HG02642 (cell line): ENCODE measurements at regions not wholly inside any gene's neighbourhood (a gene's known extent, or its start where the extent isn't known, plus 50 kb on each side); places are given as distances from the start of the nearest gene placed in this dataset.

ENCODE experiments used
- ATAC-seq: cut with Tn5 transposase; IDR thresholded peaks from one replicate; pipeline ENCODE4 v1.9.1; 2021; ENCODE audit warnings: mild to moderate bottlenecking; ENCODE audit not compliant: unreplicated experiment, poor library complexity

GRCh38 chr10:131424836-131425491 is 113.4 kb upstream of the TCERG1L start:
- no peak for ATAC-seq

- ATAC-seq: no peak
These were observed 114.4 kb upstream of the TCERG1L start for GRCh38 chr10:131425752-131426533.

DNA sequence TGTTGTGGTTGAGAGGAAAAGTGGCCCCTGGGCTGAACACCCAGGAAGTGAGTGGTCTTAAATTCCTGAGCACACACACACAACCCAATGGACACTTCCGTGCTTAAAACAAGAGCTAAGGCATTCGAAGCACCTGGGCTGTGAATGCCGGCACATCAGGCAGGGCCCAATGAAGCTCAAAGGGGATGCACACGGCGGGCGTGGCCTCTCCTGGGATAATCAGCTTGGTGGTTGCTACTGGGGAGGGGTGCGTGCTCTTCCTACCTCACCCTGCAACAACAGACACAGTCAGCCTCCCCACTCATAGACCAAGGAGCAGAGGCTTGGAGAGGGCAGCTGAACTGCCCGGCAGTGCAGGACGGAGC is 115.0 kb upstream of the TCERG1L start:
- ATAC-seq: no peak

DNA sequence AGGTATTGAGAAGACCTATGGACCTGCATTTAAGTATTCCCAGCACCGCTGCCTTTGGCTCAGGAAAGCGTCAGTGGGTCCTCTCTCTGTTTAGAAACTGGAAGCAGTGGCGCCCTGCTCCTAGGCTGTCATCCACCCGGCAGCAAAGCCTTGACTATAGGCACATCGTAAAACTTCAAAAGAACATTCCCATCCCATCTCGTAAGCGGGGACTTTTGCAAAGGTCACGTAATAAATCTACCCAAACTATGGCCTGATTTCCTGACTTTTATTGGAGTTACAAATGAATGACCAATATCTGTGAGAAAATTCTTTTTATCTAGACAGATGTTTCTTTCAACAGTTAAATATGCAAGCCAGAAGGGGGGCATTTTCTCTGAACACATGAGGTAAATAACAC is 115.8 kb upstream of the TCERG1L start:
- no peak for ATAC-seq

DNA sequence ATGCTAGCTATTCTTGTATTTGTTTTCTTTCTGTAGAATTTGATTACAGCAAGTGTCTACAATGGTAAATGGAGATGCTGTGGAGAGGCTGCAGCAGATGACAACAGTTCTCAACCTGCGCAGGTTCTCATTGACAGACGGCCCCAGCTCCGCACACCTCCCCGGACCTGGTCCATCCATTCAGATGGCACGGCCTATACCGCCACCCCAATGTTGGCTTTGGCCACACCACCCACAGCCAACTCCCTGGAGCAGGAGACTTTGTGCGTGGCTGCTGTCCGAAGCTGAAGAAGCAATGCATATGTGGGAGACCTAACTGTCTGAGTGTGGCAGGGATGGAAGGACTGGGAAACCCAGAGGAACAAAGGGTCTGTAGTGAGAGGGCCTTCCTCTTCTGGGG is 116.4 kb upstream of the TCERG1L start:
- no peak for ATAC-seq

DNA sequence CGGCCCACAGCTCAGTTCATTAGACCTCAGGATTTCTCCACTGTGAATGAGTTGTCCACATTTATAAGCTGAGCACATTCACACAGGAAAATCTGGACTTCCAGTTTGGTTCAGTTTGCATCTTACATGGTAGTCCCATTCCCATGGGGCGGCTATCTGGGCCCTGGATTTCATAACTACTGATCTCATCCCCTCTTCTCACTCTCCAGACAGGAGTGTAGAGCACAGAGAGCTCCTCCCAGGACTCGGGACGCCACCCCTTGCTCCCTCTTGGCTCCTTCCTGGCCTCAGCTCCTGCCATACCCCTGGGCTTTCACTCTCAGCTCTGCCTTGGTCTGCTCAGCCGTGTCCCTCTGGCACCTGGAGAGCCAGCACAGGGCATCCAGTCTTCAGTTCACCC is 117.6 kb upstream of the TCERG1L start:
- ATAC-seq: no peak

DNA sequence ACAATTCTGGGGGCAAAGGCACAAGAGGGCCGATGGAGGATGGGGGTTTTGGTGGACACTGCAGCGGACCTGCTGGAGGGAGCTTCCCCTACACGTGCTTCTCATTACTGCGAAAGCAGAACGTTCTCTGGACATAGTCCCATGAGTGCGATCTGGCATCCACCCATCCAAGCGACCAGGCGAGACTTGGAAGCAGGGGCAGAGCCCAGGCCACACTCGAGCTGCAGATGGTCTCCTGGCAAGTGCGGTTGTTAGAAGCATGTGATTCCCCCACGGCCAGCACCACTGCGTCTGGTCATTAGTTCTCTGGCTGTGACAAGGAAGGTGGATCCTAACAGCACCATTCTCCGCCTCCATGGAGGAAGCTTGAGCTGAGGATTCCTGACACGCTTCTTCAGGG is 118.4 kb upstream of the TCERG1L start:
- no peak for ATAC-seq

DNA sequence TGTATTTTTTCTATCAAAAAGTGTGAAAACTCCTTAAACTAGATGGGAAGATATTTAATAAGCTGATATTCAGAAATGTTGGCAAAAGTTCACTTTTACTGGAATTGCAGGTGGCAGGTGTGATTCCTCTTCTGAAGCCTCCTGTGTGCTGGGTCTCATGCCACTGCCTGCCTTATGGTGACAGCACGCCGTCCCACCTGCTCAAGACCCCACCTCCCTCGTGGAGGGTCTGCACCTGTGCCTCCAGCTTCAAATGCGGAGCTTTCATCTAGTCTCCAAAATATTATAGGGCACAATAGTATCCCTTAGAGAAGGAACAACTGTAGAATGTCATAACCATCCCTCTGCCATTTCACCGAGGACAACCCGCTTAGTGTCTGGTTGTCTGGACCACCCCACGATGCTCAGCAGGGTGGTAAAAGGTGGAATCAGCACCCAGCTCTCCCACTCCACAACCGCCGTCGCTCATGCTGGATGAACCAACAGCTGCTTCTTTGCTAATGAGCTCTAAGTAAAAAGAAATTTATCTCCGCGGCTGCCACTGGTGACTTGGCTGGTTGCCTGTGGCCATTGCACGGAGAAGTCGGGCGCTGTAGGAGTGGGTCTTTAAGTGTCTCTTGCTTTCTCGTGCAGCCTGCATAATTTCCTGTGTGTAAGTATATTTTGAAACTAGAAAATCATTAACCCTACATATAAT is 119.3 kb upstream of the TCERG1L start:
- no peak for ATAC-seq

GRCh38 chr10:131431533-131431932 is 120.0 kb upstream of the TCERG1L start:
- no peak for ATAC-seq

- no peak for ATAC-seq
These were observed 120.6 kb upstream of the TCERG1L start for GRCh38 chr10:131431978-131432690.

DNA sequence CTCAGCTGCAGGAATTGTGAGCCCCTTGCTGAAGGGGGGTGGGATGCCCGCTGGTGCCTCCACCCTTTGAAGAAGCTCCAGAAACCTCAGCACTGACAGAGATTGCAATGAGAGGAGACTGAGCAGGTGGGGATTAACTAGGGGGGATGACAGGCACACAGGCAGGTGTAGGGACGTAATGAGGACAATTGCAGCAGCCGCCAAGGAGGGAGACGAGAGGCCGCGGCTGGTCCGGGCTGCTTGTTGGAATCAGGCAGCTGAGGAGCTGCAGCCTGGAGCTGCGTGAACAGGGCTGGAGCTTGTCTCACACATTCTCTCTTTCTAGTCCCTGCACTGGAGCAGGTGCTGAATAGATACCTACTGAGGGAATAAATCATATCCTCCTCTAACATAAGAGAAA is 122.0 kb upstream of the TCERG1L start:
- ATAC-seq: no peak

DNA sequence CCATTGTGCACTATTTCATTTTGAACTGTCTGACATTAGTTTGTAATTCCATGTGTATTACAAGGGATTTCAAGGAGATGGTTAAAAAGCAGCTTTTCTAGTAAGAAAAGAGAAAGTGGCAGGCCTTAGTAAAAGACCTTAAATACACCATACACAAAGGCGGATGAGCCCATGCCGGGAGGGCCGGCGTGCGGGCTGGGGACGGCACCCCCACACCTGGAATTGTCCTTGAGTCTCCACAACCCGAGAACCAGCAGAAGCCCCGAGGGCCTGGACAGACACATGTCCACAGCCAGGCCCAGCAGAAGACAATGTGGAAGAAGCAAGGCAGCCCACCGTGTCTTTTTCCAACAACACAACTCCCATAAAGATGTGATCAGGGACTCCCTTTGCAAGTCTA is 123.7 kb upstream of the TCERG1L start:
- no peak for ATAC-seq

DNA sequence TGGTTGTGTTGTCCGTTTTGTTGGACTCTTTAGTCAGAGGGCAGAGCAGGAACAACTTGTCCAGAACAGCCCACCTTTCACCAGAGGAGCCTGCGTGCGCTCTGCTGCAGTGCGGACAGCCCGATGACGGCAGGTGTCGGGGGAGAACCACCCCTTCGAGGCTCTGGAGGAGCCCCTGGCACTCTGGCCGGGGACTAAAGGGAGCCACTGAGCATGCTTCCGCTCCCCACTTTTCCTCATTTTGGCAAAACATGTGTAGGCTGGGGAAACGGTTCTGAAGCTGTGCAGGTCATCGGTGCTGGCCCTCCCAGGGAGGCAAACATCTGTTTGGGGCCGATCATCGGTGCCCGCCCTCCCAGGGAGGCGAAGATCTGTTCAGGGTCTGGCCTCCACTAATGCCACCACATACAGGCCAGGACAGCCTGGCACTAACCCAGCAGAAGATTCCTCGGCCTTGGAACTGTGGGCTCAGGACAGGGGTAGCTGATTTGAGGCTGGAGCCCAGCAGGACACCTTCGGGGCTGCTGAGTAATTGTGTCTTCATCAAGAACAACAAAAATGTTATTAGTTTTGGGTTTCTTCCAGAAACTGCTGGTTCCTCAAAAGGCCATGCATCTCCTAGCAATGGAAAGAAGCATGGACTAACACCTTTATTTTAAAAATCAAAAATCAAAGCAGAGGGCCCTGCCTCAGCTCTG is 124.4 kb upstream of the TCERG1L start:
- ATAC-seq: no peak

DNA sequence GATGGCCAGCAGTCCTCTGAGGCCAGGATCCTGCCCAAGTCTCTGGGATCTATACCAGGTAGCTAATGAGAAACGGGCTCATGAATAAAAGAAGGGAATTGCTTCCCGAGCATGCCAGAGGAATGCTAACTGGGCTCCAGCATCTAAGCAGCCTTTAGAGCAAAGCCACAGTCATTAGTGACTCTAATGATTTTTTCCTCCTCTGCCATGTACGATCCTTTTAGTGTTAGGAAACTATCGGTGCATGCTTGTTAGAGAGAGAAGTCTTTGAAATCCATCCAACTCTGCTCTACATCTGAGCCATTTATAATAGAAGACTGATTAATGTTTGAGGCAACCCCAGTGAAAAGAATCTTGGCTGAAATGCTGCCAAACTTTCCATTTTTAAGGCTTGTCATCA is 124.9 kb upstream of the TCERG1L start:
- ATAC-seq: no peak

DNA sequence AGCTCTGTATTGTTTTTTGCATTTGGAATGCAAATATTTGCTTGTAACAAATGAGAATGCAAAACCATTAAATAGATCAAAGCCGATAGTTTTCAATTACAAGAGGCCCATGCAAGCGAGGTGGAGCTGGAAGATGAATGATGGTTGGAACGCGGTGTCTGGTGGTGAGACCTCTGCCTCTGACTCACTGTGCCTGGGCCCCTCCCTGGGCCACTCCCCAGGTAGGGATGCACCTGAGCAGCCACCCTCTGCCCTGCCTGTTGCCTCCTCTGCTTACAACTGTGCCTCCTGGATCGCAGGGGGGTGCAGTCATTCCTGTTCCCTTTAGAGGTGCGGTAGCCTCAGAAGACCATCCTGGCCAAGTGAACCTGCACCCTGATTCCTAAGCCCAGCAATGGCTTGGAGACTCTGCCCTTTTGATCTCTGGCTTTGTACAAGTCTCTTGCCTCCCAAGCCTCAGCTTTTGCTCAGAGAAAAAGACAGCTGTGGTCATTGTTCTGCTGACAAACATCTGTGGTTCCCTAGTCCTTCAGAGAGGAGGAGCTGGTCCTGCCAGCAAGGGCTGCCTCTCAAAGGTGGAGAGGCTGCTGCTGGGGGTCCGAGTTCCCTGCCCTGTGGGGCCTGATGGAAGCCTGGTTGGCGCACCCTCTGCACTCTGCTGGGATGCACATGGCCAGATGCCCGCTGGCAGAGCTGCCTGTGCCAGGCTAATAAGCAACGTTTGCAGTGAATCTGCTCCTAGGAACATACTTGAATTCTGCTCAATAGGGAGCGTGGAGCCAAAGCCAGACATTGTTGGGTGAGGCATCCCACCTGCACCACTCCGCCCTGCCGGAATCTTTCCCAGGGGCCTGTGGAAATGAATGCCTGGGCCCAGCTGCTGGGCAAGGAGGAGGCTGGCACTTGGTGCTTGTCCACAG is 126.3 kb upstream of the TCERG1L start:
- ATAC-seq: no peak

- ATAC-seq: no peak
These were observed 127.1 kb upstream of the TCERG1L start for GRCh38 chr10:131438665-131439064.

DNA sequence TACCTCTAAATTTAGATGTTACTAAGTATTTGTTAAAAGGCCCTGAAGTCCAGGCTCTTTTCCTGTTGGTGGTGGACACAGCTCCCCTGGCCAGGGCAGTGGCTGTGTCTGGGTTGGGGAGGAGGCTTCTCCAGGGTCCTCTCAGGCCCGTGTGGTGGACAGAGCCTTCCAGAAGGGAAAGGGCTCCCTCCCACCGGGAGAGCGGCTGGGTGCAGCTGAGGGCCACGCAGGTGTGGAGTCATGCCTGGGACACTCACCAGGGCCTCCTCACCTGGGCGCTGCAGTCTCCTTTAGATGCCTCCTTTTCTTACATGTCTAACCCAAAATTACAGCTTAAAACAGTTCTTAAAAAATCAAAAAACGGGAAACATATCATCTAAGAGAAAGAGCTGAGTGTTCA is 128.2 kb upstream of the TCERG1L start:
- no peak for ATAC-seq

GRCh38 chr10:131440405-131441360 is 129.2 kb upstream of the TCERG1L start:
- ATAC-seq: no peak
